ENCODE measurements at regions not wholly inside any gene's neighbourhood (a gene's known extent, or its start where the extent isn't known, plus 50 kb on each side); places are given as distances from the start of the nearest gene placed in this dataset.

GRCh38 chr11:45079567-45079942 lies 66.9 kb upstream of the PRDM11 start (continued):
- TF ChIP-seq CTCF (IDR thresholded peaks at IDR 0.05), result no peak
- TF ChIP-seq ELK1 (IDR thresholded peaks at IDR 0.05; ENCODE audit: low read depth, low read length), result no peak
- TF ChIP-seq HOXB5 (CRISPR knock-in tag; IDR thresholded peaks at IDR 0.05), result no peak
- no peak for TF ChIP-seq RFX5 (IDR thresholded peaks at IDR 0.05)
- TF ChIP-seq NPAS2 (CRISPR knock-in tag; IDR thresholded peaks at IDR 0.05; ENCODE audit: borderline replicate concordance), result no peak
- TF ChIP-seq CHD4 (IDR thresholded peaks at IDR 0.05; ENCODE audit: borderline replicate concordance), result no peak

- Histone ChIP-seq H3K4me2 (no peak overlapping the region), H3K9me3 (no peaks in the 10 kb centered on the region), H3K27ac (no peak overlapping the region), H3K4me3 (no peak overlapping the region), H3K4me1 (no peaks in the 10 kb centered on the region)
- ChIA-PET CTCF (interaction anchor here (1.1 to 41.5 kb wide), 4 partner anchors 16 to 143 kb away, joined by 3 to 1740 read pairs (median 12); no protein-coding TSS in a partner anchor), POLR2A (no interaction called here)
- DNase-seq (ENCODE audit: low read depth in 1 of 2, low spot score in 1 of 2) (no peak), FAIRE-seq (no peak), ATAC-seq (no peak)
- no peak for TF ChIP-seq JUNB (IDR thresholded peaks at IDR 0.05)
- TF ChIP-seq RNF2 (IDR thresholded peaks at IDR 0.05; ENCODE audit: borderline replicate concordance, low read depth), result no peak
- TF ChIP-seq EHMT2 (IDR thresholded peaks at IDR 0.05; ENCODE audit: low read depth), result no peak
- no peak for TF ChIP-seq USF2 (IDR thresholded peaks at IDR 0.05)
- TF ChIP-seq ELK1 (IDR thresholded peaks at IDR 0.05; ENCODE audit: low read depth, low read length), result no peak
- no peak for TF ChIP-seq ZNF302 (CRISPR knock-in tag; IDR thresholded peaks at IDR 0.05)
- TF ChIP-seq TFCP2L1 (CRISPR knock-in tag; IDR thresholded peaks at IDR 0.05), result no peak
- no peak for TF ChIP-seq BHLHE40 (IDR thresholded peaks at IDR 0.05; ENCODE audit: low read depth, low read length)
- TF ChIP-seq CHD4 (IDR thresholded peaks at IDR 0.05; ENCODE audit: borderline replicate concordance), result no peak
- TF ChIP-seq CTCF (IDR thresholded peaks at IDR 0.05), result no peak
- TF ChIP-seq HMGXB4 (CRISPR knock-in tag; IDR thresholded peaks at IDR 0.05; ENCODE audit: borderline replicate concordance), result no peak
- TF ChIP-seq HEYL (CRISPR knock-in tag; IDR thresholded peaks at IDR 0.05), result no peak
- no peak for TF ChIP-seq TP53 (CRISPR knock-in tag; IDR thresholded peaks at IDR 0.05)
- TF ChIP-seq ZSCAN20 (CRISPR knock-in tag; IDR thresholded peaks at IDR 0.05), result no peak
- no peak for TF ChIP-seq CBX2 (IDR thresholded peaks at IDR 0.05; ENCODE audit: borderline replicate concordance, low read depth)
- WGBS (ENCODE audit: missing lambda C conversion rate), result 72% methylated on average over 15 of the region's 16 CpGs
These were observed 66.3 kb upstream of the PRDM11 start for GRCh38 chr11:45079943-45080719.

All from A549 (cell line).